ENCODE measurements at regions not wholly inside any gene's neighbourhood (a gene's known extent, or its start where the extent isn't known, plus 50 kb on each side); places are given as distances from the start of the nearest gene placed in this dataset.
"Not testable (repeated sequence)": the region's sequence is repeated elsewhere in the genome, so short reads cannot be mapped to it uniquely, and the experiment has no call there.

GRCh38 chr1:193462629-193463320, 276.4 kb upstream of the B3GALT2 start:
- no peak for ATAC-seq (replicated peaks)
- peaks cover 46% of the 10 kb centered on the region for H3K36me3 Mint-ChIP-seq (ENCODE audit: low read depth)
- H3K4me1 Mint-ChIP-seq, result peaks cover 12% of the 10 kb centered on the region
- peak overlapping the region; percentile 85 for H3K27ac Mint-ChIP-seq
- no peaks in the 10 kb centered on the region for H3K9me3 Mint-ChIP-seq
- H3K27me3 Mint-ChIP-seq, result no peaks in the 10 kb centered on the region
- H3K4me3 Mint-ChIP-seq, result no peak overlapping the region

- peaks cover 12% of the 10 kb centered on the region for H3K4me1 Mint-ChIP-seq
- peaks cover 34% of the 10 kb centered on the region for H3K36me3 Mint-ChIP-seq (ENCODE audit: low read depth)
- H3K27ac Mint-ChIP-seq, result no peak overlapping the region
- no peaks in the 10 kb centered on the region for H3K9me3 Mint-ChIP-seq
- H3K27me3 Mint-ChIP-seq, result no peaks in the 10 kb centered on the region
- no peak overlapping the region for H3K4me3 Mint-ChIP-seq
- peak; percentile 62 for ATAC-seq (replicated peaks)
Observed at GRCh38 chr1:193458628-193459027, 272.2 kb upstream of the B3GALT2 start.

GRCh38 chr1:193457676-193458075, 271.3 kb upstream of the B3GALT2 start:
- peak; percentile 49 for ATAC-seq (replicated peaks)
- Mint-ChIP-seq H3K36me3 (ENCODE audit: low read depth) (peaks cover 34% of the 10 kb centered on the region), H3K9me3 (no peaks in the 10 kb centered on the region), H3K27me3 (no peaks in the 10 kb centered on the region), H3K27ac (no peak overlapping the region), H3K4me1 (peaks cover 12% of the 10 kb centered on the region), H3K4me3 (no peak overlapping the region)

- Mint-ChIP-seq H3K4me3 (no peak overlapping the region), H3K27me3 (no peaks in the 10 kb centered on the region), H3K9me3 (no peaks in the 10 kb centered on the region), H3K27ac (no peak overlapping the region), H3K36me3 (ENCODE audit: low read depth) (peaks cover 34% of the 10 kb centered on the region), H3K4me1 (peaks cover 16% of the 10 kb centered on the region)
- ATAC-seq (replicated peaks), result peak; percentile 37
Observed at GRCh38 chr1:193456811-193457280, 270.4 kb upstream of the B3GALT2 start.

- no peak for ATAC-seq (replicated peaks)
- no peaks in the 10 kb centered on the region for H3K36me3 Mint-ChIP-seq (ENCODE audit: low read depth)
- no peak overlapping the region for H3K4me3 Mint-ChIP-seq
- H3K4me1 Mint-ChIP-seq, result peaks cover 28% of the 10 kb centered on the region
- peaks cover 4% of the 10 kb centered on the region for H3K9me3 Mint-ChIP-seq
- no peaks in the 10 kb centered on the region for H3K27me3 Mint-ChIP-seq
- H3K27ac Mint-ChIP-seq, result no peak overlapping the region
Observed at GRCh38 chr1:193451606-193452005, 265.2 kb upstream of the B3GALT2 start.

- Mint-ChIP-seq H3K9me3 (peaks cover 4% of the 10 kb centered on the region), H3K4me3 (peak overlapping the region; percentile 80), H3K27me3 (no peaks in the 10 kb centered on the region), H3K4me1 (peaks cover 28% of the 10 kb centered on the region), H3K36me3 (ENCODE audit: low read depth) (no peaks in the 10 kb centered on the region), H3K27ac (peak overlapping the region; percentile 69)
- no peak for ATAC-seq (replicated peaks)
Observed at GRCh38 chr1:193451001-193451400, 264.6 kb upstream of the B3GALT2 start.

- H3K27me3 Mint-ChIP-seq, result no peaks in the 10 kb centered on the region
- H3K4me1 Mint-ChIP-seq, result peaks cover 28% of the 10 kb centered on the region
- peak overlapping the region; percentile 80 for H3K4me3 Mint-ChIP-seq
- no peaks in the 10 kb centered on the region for H3K36me3 Mint-ChIP-seq (ENCODE audit: low read depth)
- ATAC-seq (replicated peaks), result peak; percentile 96
- peak overlapping the region; percentile 94 for H3K27ac Mint-ChIP-seq
- peaks cover 4% of the 10 kb centered on the region for H3K9me3 Mint-ChIP-seq
Observed at GRCh38 chr1:193448682-193449461, 262.5 kb upstream of the B3GALT2 start.

- no peak for ATAC-seq (replicated peaks)
- peaks cover 8% of the 10 kb centered on the region for H3K4me1 Mint-ChIP-seq
- no peak overlapping the region for H3K4me3 Mint-ChIP-seq
- H3K36me3 Mint-ChIP-seq (ENCODE audit: low read depth), result no peaks in the 10 kb centered on the region
- peaks cover 23% of the 10 kb centered on the region for H3K9me3 Mint-ChIP-seq
- H3K27ac Mint-ChIP-seq, result no peak overlapping the region
- no peaks in the 10 kb centered on the region for H3K27me3 Mint-ChIP-seq
Observed at GRCh38 chr1:193443886-193444285, 257.5 kb upstream of the B3GALT2 start.

GRCh38 chr1:193438771-193439170, 252.4 kb upstream of the B3GALT2 start:
- H3K27me3 Mint-ChIP-seq, result no peaks in the 10 kb centered on the region
- ATAC-seq (replicated peaks), result no peak
- H3K36me3 Mint-ChIP-seq (ENCODE audit: low read depth), result no peaks in the 10 kb centered on the region
- peak overlapping the region; percentile 80 for H3K27ac Mint-ChIP-seq
- H3K4me3 Mint-ChIP-seq, result peak overlapping the region; percentile 16
- peaks cover 37% of the 10 kb centered on the region for H3K9me3 Mint-ChIP-seq
- peaks cover 24% of the 10 kb centered on the region for H3K4me1 Mint-ChIP-seq

GRCh38 chr1:193438312-193438711, 251.9 kb upstream of the B3GALT2 start:
- Mint-ChIP-seq H3K27me3 (no peaks in the 10 kb centered on the region), H3K27ac (peak overlapping the region; percentile 80), H3K9me3 (peaks cover 42% of the 10 kb centered on the region), H3K4me1 (peaks cover 24% of the 10 kb centered on the region), H3K36me3 (ENCODE audit: low read depth) (no peaks in the 10 kb centered on the region), H3K4me3 (peak overlapping the region; percentile 16)
- ATAC-seq (replicated peaks), result no peak

GRCh38 chr1:193437785-193438184, 251.4 kb upstream of the B3GALT2 start:
- Mint-ChIP-seq H3K27ac (peak overlapping the region; percentile 80), H3K9me3 (peaks cover 39% of the 10 kb centered on the region), H3K27me3 (no peaks in the 10 kb centered on the region), H3K4me1 (peaks cover 24% of the 10 kb centered on the region), H3K4me3 (peak overlapping the region; percentile 16), H3K36me3 (ENCODE audit: low read depth) (no peaks in the 10 kb centered on the region)
- peak; percentile 82 for ATAC-seq (replicated peaks)

- H3K9me3 Mint-ChIP-seq, result peaks cover 39% of the 10 kb centered on the region
- H3K27ac Mint-ChIP-seq, result peak overlapping the region; percentile 80
- peaks cover 24% of the 10 kb centered on the region for H3K4me1 Mint-ChIP-seq
- ATAC-seq (replicated peaks); H3K27me3 Mint-ChIP-seq; H3K36me3 Mint-ChIP-seq (ENCODE audit: low read depth): not testable (repeated sequence)
- peak overlapping the region; percentile 16 for H3K4me3 Mint-ChIP-seq
Observed at GRCh38 chr1:193437333-193437732, 250.9 kb upstream of the B3GALT2 start.

- ATAC-seq (replicated peaks), result peak; percentile 54
- Mint-ChIP-seq H3K27me3 (no peaks in the 10 kb centered on the region), H3K9me3 (peaks cover 33% of the 10 kb centered on the region), H3K36me3 (ENCODE audit: low read depth) (no peaks in the 10 kb centered on the region), H3K4me3 (peak overlapping the region; percentile 11), H3K27ac (peak overlapping the region; percentile 51), H3K4me1 (peaks cover 24% of the 10 kb centered on the region)
Observed at GRCh38 chr1:193435781-193436180, 249.4 kb upstream of the B3GALT2 start.

GRCh38 chr1:193434319-193434718, 247.9 kb upstream of the B3GALT2 start:
- Mint-ChIP-seq H3K36me3 (ENCODE audit: low read depth) (no peaks in the 10 kb centered on the region), H3K27ac (no peak overlapping the region), H3K27me3 (no peaks in the 10 kb centered on the region), H3K9me3 (peaks cover 26% of the 10 kb centered on the region), H3K4me1 (peaks cover 24% of the 10 kb centered on the region), H3K4me3 (no peak overlapping the region)
- ATAC-seq (replicated peaks), result peak; percentile 56

- Mint-ChIP-seq H3K27me3 (no peaks in the 10 kb centered on the region), H3K27ac (no peak overlapping the region)
Observed at GRCh38 chr1:193433599-193433998, 247.2 kb upstream of the B3GALT2 start.

More at GRCh38 chr1:193433599-193433998, 247.2 kb upstream of the B3GALT2 start:
- no peak for ATAC-seq (replicated peaks)
- Mint-ChIP-seq H3K4me1 (peaks cover 16% of the 10 kb centered on the region), H3K4me3 (no peak overlapping the region), H3K9me3 (peaks cover 22% of the 10 kb centered on the region), H3K36me3 (ENCODE audit: low read depth) (no peaks in the 10 kb centered on the region)

Data from activated T-helper 17 cell treated with anti-CD3 and anti-CD28 coated beads, Interleukin-2, amount 50 U/mL, for 72 hours (primary cell).